ENCODE measurements at regions not wholly inside any gene's neighbourhood (a gene's known extent, or its start where the extent isn't known, plus 50 kb on each side); places are given as distances from the start of the nearest gene placed in this dataset.
A peak's percentile ranks its signal among the peaks of the same experiment; 100 is the strongest.

DNA sequence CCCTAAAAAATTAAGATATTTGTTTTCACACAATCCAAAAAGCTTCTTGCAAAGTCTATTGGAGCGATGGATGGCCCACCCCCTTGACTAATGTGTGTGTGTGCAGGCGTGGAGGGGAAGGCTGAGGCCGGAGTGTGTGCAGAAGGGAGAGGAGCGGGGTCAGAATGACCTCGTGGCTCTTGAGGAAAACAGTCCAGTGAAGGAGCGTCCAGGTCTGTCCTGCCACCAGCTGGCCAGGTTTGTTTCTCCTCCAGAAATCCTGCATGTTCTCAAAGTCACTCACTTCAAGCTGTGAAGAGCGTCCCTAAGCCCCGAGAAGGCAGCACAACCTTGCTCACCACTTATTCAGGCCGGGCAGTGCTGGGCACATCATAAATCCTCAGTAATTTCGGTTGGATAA lies 69.5 kb upstream of the SSX2IP start:
- DNase-seq (ENCODE audit: low spot score) = no peak

DNA sequence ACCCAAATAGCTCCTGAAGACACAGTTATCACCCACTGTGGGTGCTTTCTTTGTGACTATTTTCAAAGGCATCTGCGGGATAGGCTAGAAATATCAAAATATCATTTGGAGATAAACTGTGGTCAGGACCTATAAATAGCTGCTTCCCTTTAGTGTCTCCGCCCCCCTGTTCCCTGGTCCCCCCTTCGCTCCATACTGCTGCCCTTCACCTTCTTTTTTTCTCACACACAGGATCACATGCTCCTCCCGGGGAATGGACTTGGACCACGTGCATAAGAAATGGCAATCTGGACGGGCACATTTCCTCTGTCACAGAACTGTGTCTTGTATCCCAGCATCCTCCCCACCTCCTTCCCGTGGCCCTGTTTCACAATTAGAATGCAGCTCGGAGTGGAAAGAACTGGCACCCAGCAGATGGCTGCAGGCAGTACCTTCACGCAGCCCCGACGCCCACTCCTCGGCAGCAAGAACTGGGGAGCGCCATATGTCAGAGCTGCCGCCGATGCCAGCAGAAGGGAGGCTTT lies 68.8 kb upstream of the SSX2IP start:
- DNase-seq (ENCODE audit: low spot score) = peak; percentile 43

DNA sequence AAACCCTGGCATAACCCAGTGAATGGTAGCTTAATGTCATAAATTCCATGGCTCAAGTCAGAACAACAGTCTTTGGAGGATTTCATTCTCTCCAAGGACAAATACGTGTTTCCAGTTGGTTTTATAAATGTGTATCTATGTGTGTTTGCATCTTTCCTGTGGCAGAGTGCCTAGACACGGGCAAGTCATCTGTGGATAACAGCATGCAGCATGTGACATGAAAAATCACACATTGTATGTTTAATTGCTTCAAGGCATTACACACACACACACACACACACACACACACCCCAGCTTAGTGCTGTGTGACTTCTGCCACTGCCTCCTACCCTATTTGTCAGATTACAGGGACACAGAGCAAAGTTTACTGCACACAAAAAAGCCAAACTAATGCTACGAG lies 68.2 kb upstream of the SSX2IP start:
- no peak for DNase-seq (ENCODE audit: low spot score)

GRCh38 chr1:84757301-84757700 lies 67.0 kb upstream of the SSX2IP start:
- no peak for DNase-seq (ENCODE audit: low spot score)

DNA sequence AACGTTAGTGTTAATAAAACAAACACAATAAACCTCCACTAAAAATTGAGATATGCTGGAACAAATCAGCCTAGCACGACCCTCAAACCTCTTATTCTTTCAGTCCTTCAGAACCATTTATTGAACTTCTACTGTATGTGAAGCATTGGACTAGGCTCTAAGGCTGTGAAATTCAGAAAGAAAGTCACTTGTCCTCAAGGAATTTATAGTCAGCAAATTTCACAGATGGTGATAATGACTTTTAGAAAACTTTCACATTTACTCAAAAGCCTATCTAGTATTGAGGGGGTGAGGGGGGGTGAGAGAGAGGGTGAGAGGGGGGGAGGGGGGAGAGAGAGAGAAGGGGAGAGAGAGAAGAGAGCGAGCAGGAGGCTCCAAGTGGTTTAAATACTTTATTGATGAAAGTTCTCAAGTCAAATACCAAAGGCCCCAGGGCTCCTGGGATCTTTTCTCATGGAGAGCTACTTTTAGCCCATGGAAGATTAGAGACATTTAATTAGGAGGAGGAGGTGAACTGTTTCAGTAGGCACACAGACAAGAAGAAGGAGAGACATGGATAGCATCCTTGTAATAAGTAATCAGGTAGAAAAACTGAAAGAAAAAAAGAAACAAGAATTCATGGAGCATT lies 66.3 kb upstream of the SSX2IP start:
- DNase-seq (ENCODE audit: low spot score) = no peak

DNA sequence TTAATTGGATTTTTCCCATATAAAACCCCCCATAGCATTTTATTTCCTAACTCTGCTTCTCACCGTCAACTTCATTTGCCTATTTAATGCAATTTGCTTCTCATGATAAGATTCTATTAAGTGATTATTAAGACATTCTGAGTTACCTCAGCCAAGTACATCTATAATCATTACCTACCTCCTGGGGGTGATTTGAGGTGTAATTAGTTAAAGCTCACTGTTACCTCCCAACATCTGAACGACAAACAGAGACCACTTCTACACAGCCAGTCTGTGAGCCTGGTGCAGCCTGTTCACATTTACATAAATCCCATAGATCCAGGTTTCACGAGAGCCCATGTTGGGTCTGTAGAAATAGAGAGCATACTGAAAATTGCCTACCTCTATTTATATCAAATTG lies 65.7 kb upstream of the SSX2IP start:
- DNase-seq (ENCODE audit: low spot score) = no peak

- no peak for DNase-seq (ENCODE audit: low spot score)
Observed at GRCh38 chr1:84755216-84755615, 65.0 kb upstream of the SSX2IP start.

DNA sequence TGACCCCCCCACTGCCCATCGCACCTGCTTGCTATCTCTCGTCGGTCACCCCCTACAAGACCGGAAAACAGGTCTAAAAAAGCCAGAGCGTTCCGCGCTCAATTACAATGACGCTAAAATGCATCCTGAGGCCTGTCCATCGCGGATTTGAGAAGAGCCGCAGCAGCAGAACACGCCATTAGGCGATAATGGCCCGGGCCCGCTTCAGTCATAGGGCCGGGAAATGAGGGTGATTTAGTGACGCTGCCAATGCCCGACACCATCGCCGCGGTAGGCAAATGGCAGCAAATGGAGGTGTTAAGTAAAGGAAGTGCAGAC lies 64.1 kb upstream of the SSX2IP start:
- DNase-seq (ENCODE audit: low spot score) = no peak

GRCh38 chr1:84753516-84754385 lies 63.5 kb upstream of the SSX2IP start:
- peak; percentile 40 for DNase-seq (ENCODE audit: low spot score)

DNA sequence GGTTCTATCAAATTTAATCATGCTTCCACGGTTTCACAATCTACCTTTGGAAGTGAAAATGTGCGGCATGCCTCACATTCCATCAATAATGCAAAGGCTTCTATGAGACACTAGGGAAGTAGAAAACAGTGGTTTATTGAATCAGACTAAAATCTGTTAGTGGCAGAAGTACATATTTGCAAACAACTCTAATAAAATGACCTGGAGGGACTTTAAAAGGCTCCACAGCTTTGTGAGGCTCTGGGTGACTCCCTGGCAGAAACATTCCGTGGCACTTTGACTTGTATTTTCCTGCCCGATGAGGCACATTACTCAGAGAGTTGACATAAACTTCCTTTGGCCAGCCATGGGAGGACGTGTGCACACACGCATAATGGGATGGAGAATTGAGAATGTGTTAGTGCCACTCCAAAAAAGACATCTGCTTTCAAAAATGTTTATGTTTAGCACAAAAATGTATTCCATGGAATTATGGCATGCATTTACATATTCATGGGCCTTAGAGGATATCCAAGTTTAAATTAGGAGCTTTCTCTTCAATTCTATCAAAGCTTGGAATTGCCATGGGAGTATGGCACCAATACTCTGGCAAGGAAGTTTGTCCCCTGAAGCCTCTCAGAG lies 60.0 kb upstream of the SSX2IP start:
- DNase-seq (ENCODE audit: low spot score) = no peak

DNA sequence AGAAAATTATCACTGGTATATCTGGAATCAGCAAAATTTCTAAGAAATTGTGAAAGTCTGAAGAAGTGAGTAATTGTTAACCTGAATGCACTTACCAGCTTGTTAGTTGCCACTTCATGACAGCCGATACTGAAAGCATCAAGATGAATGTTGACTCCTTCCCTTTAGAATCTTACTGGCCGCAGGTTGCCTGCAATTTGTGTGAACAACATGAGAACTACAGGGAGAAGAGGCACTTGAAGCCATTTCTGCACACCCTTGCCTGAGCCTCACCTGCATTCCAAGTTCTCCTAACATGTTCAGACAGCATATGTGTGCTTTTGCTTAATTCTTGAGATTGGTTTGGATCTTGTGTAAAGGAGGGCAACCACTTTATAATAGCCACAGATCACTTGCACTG lies 59.2 kb upstream of the SSX2IP start:
- no peak for DNase-seq (ENCODE audit: low spot score)

- no peak for DNase-seq (ENCODE audit: low spot score)
Observed at GRCh38 chr1:84748364-84748763, 58.1 kb upstream of the SSX2IP start.

DNA sequence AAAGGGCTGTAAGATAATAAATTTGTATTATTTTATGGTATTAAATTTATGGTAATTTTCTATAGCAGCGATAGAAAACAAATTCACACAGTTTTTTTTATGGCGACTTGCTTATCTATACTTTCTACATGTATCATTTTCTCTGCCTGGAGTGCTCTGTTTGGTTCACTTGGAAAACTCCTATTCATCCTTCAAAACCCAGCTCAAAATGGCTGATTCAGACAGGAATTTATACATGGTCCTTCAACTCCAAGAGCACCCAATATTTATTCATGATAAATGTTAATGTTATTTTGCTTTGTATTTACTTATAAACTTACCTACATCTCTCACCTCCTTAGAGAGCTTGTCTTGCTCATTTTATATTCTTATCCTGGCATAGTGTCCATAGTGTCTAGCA lies 55.6 kb upstream of the SSX2IP start:
- no peak for DNase-seq (ENCODE audit: low spot score)

DNA sequence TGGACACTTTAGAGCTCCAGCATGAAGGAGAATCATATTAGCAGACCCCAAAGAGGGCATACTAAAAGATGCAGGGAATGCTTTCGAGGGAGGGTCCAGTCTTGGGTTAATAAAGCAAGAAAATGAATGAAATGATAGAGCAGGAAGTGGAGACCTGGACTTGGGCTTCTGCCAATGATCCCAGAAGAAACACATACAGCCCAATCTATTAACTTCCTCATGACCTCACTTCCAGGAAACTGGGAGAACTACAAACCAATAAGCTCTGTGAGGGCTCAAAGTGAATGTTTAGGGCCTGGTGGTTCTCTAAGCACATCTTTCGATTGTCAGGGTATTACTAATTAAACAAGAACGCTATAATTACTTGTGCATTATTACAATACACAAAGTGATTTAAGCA lies 53.6 kb upstream of the SSX2IP start:
- DNase-seq (ENCODE audit: low spot score) = no peak

DNA sequence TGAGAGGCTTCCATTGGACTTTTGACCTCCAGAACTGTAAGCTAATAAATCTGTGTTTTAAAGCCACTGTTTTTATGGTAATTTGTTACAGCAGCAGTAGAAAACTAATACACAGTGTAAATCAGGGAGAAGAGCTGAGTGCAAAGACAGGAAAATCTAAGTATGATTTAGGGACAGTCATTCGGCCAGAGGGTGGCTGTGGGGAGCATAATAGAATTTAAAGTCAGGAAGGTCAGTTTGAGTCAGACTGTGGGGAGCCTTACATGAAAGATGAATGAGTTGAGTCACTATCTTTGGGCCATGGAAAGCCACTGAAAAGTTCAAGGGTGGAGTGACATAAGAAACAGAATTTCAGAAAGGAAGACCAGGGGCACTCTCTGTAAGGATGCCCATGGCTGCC lies 52.4 kb upstream of the SSX2IP start:
- DNase-seq (ENCODE audit: low spot score) = no peak

GRCh38 chr1:84740050-84740714 lies 49.9 kb upstream of the SSX2IP start:
- DNase-seq (ENCODE audit: low spot score) = no peak
